ENCODE measurements at regions not wholly inside any gene's neighbourhood (a gene's known extent, or its start where the extent isn't known, plus 50 kb on each side); places are given as distances from the start of the nearest gene placed in this dataset.

DNA sequence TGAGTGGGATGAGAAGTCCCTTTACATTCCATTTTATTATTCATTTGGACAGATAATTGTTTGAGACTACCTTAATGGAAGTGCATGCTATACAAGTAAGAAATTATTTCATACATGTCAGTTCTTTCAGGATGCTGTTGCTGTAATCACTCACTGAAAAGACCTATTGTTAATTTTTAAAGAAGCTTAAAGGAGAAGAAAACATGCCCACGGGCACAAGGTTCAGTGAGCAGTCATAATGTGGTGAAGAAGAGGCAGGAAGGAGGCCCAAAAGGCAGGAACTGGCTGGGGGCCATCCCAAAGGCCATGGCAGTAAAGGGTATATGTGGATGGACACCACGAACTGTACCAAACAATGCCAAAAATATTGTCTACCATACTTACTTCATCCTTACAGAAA lies 206.0 kb downstream of the LYPLAL1 start:
- TF ChIP-seq, protein P1, sequence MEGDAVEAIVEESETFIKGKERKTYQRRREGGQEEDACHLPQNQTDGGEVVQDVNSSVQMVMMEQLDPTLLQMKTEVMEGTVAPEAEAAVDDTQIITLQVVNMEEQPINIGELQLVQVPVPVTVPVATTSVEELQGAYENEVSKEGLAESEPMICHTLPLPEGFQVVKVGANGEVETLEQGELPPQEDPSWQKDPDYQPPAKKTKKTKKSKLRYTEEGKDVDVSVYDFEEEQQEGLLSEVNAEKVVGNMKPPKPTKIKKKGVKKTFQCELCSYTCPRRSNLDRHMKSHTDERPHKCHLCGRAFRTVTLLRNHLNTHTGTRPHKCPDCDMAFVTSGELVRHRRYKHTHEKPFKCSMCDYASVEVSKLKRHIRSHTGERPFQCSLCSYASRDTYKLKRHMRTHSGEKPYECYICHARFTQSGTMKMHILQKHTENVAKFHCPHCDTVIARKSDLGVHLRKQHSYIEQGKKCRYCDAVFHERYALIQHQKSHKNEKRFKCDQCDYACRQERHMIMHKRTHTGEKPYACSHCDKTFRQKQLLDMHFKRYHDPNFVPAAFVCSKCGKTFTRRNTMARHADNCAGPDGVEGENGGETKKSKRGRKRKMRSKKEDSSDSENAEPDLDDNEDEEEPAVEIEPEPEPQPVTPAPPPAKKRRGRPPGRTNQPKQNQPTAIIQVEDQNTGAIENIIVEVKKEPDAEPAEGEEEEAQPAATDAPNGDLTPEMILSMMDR (IDR thresholded peaks at IDR 0.05; ENCODE audit: insufficient read depth, low read length, poor library complexity, severe bottlenecking): no peak
- TF ChIP-seq EZH2phosphoT487 (conservative IDR thresholded peaks at IDR 0.05; ENCODE audit: low read length): no peak
